ENCODE measurements at regions not wholly inside any gene's neighbourhood (a gene's known extent, or its start where the extent isn't known, plus 50 kb on each side); places are given as distances from the start of the nearest gene placed in this dataset.

- Mint-ChIP-seq H3K4me3 (no peak overlapping the region), H3K36me3 (ENCODE audit: insufficient read depth) (no peaks in the 10 kb centered on the region), H3K27me3 (ENCODE audit: low read depth) (no peaks in the 10 kb centered on the region), H3K4me1 (ENCODE audit: low read depth) (no peaks in the 10 kb centered on the region), H3K9me3 (peaks cover 4% of the 10 kb centered on the region)
- ATAC-seq (no peak), DNase-seq (no peak)
Measured at GRCh38 chr4:111754003-111754402, 391.3 kb upstream of the FAM241A start.

- Mint-ChIP-seq H3K9me3 (peaks cover 4% of the 10 kb centered on the region), H3K4me1 (ENCODE audit: low read depth) (no peaks in the 10 kb centered on the region), H3K4me3 (no peak overlapping the region), H3K27me3 (ENCODE audit: low read depth) (no peaks in the 10 kb centered on the region), H3K36me3 (ENCODE audit: insufficient read depth) (no peaks in the 10 kb centered on the region)
- DNase-seq (no peak), ATAC-seq (no peak)
Measured at GRCh38 chr4:111755571-111755970, 389.7 kb upstream of the FAM241A start.

GRCh38 chr4:111761531-111761930 lies 383.7 kb upstream of the FAM241A start:
- ATAC-seq = no peak

GRCh38 chr4:111770514-111770913 lies 374.7 kb upstream of the FAM241A start:
- no peak for ATAC-seq

More at GRCh38 chr4:111761531-111761930, 383.7 kb upstream of the FAM241A start:
- DNase-seq = no peak
- H3K4me1 Mint-ChIP-seq (ENCODE audit: low read depth) = no peaks in the 10 kb centered on the region
- H3K36me3 Mint-ChIP-seq (ENCODE audit: insufficient read depth) = no peaks in the 10 kb centered on the region
- no peak overlapping the region for H3K4me3 Mint-ChIP-seq
- H3K27me3 Mint-ChIP-seq (ENCODE audit: low read depth) = no peaks in the 10 kb centered on the region
- peaks cover 11% of the 10 kb centered on the region for H3K9me3 Mint-ChIP-seq

GRCh38 chr4:111773858-111774257 lies 371.4 kb upstream of the FAM241A start:
- ATAC-seq = no peak
- Mint-ChIP-seq H3K27me3 (ENCODE audit: low read depth) (peaks cover 2% of the 10 kb centered on the region), H3K4me1 (ENCODE audit: low read depth) (no peaks in the 10 kb centered on the region), H3K36me3 (ENCODE audit: insufficient read depth) (no peaks in the 10 kb centered on the region), H3K4me3 (no peak overlapping the region), H3K9me3 (peaks cover 7% of the 10 kb centered on the region)
- no peak for DNase-seq

More at GRCh38 chr4:111770514-111770913, 374.7 kb upstream of the FAM241A start:
- no peak for DNase-seq
- H3K27me3 Mint-ChIP-seq (ENCODE audit: low read depth) = no peaks in the 10 kb centered on the region
- no peaks in the 10 kb centered on the region for H3K36me3 Mint-ChIP-seq (ENCODE audit: insufficient read depth)
- H3K9me3 Mint-ChIP-seq = peaks cover 18% of the 10 kb centered on the region
- H3K4me1 Mint-ChIP-seq (ENCODE audit: low read depth) = no peaks in the 10 kb centered on the region
- H3K4me3 Mint-ChIP-seq = no peak overlapping the region

GRCh38 chr4:111775556-111776297 lies 369.5 kb upstream of the FAM241A start:
- Mint-ChIP-seq H3K4me3 (no peak overlapping the region), H3K27me3 (ENCODE audit: low read depth) (peaks cover 2% of the 10 kb centered on the region), H3K36me3 (ENCODE audit: insufficient read depth) (no peaks in the 10 kb centered on the region), H3K9me3 (no peaks in the 10 kb centered on the region), H3K4me1 (ENCODE audit: low read depth) (no peaks in the 10 kb centered on the region)
- no peak for DNase-seq
- no peak for ATAC-seq

- Mint-ChIP-seq H3K4me3 (no peak overlapping the region), H3K4me1 (ENCODE audit: low read depth) (no peaks in the 10 kb centered on the region), H3K36me3 (ENCODE audit: insufficient read depth) (no peaks in the 10 kb centered on the region), H3K27me3 (ENCODE audit: low read depth) (peaks cover 2% of the 10 kb centered on the region), H3K9me3 (no peaks in the 10 kb centered on the region)
- ATAC-seq (no peak), DNase-seq (no peak)
Measured at GRCh38 chr4:111776561-111776960, 368.7 kb upstream of the FAM241A start.

- ATAC-seq (no peak), DNase-seq (no peak)
- no peaks in the 10 kb centered on the region for H3K36me3 Mint-ChIP-seq (ENCODE audit: insufficient read depth)
- H3K4me1 Mint-ChIP-seq (ENCODE audit: low read depth) = no peaks in the 10 kb centered on the region
- H3K27me3 Mint-ChIP-seq (ENCODE audit: low read depth) = peaks cover 2% of the 10 kb centered on the region
- H3K9me3 Mint-ChIP-seq = no peaks in the 10 kb centered on the region
- no peak overlapping the region for H3K4me3 Mint-ChIP-seq
Measured at GRCh38 chr4:111778543-111778942, 366.7 kb upstream of the FAM241A start.

GRCh38 chr4:111780965-111781364 lies 364.3 kb upstream of the FAM241A start:
- H3K4me3 Mint-ChIP-seq = no peak overlapping the region
- ATAC-seq (no peak), DNase-seq (no peak)
- no peaks in the 10 kb centered on the region for H3K4me1 Mint-ChIP-seq (ENCODE audit: low read depth)
- no peaks in the 10 kb centered on the region for H3K9me3 Mint-ChIP-seq
- H3K27me3 Mint-ChIP-seq (ENCODE audit: low read depth) = peaks cover 2% of the 10 kb centered on the region
- no peaks in the 10 kb centered on the region for H3K36me3 Mint-ChIP-seq (ENCODE audit: insufficient read depth)

- Mint-ChIP-seq H3K36me3 (ENCODE audit: insufficient read depth) (no peaks in the 10 kb centered on the region), H3K4me3 (no peak overlapping the region), H3K9me3 (no peaks in the 10 kb centered on the region), H3K27me3 (ENCODE audit: low read depth) (peaks cover 2% of the 10 kb centered on the region), H3K4me1 (ENCODE audit: low read depth) (no peaks in the 10 kb centered on the region)
- DNase-seq (no peak), ATAC-seq (no peak)
Measured at GRCh38 chr4:111781611-111782010, 363.6 kb upstream of the FAM241A start.

- H3K9me3 Mint-ChIP-seq = no peaks in the 10 kb centered on the region
- H3K36me3 Mint-ChIP-seq (ENCODE audit: insufficient read depth) = no peaks in the 10 kb centered on the region
- ATAC-seq (no peak), DNase-seq (no peak)
- H3K27me3 Mint-ChIP-seq (ENCODE audit: low read depth) = no peaks in the 10 kb centered on the region
- H3K4me3 Mint-ChIP-seq = no peak overlapping the region
- H3K4me1 Mint-ChIP-seq (ENCODE audit: low read depth) = no peaks in the 10 kb centered on the region
Measured at GRCh38 chr4:111788099-111788498, 357.2 kb upstream of the FAM241A start.

GRCh38 chr4:111789901-111790640 lies 355.2 kb upstream of the FAM241A start:
- H3K4me1 Mint-ChIP-seq (ENCODE audit: low read depth) = no peaks in the 10 kb centered on the region
- no peak for ATAC-seq
- no peak for DNase-seq
- no peaks in the 10 kb centered on the region for H3K9me3 Mint-ChIP-seq
- H3K36me3 Mint-ChIP-seq (ENCODE audit: insufficient read depth) = no peaks in the 10 kb centered on the region
- no peaks in the 10 kb centered on the region for H3K27me3 Mint-ChIP-seq (ENCODE audit: low read depth)
- H3K4me3 Mint-ChIP-seq = no peak overlapping the region

- no peak for DNase-seq
- H3K36me3 Mint-ChIP-seq (ENCODE audit: insufficient read depth) = no peaks in the 10 kb centered on the region
- H3K4me1 Mint-ChIP-seq (ENCODE audit: low read depth) = no peaks in the 10 kb centered on the region
- no peak for ATAC-seq
- no peaks in the 10 kb centered on the region for H3K9me3 Mint-ChIP-seq
- no peaks in the 10 kb centered on the region for H3K27me3 Mint-ChIP-seq (ENCODE audit: low read depth)
- H3K4me3 Mint-ChIP-seq = no peak overlapping the region
Measured at GRCh38 chr4:111792632-111793031, 352.6 kb upstream of the FAM241A start.

- no peak for ATAC-seq
- DNase-seq = no peak
- H3K4me1 Mint-ChIP-seq (ENCODE audit: low read depth) = no peaks in the 10 kb centered on the region
- H3K27me3 Mint-ChIP-seq (ENCODE audit: low read depth) = no peaks in the 10 kb centered on the region
- no peaks in the 10 kb centered on the region for H3K9me3 Mint-ChIP-seq
- no peaks in the 10 kb centered on the region for H3K36me3 Mint-ChIP-seq (ENCODE audit: insufficient read depth)
- no peak overlapping the region for H3K4me3 Mint-ChIP-seq
Measured at GRCh38 chr4:111793433-111794091, 351.7 kb upstream of the FAM241A start.
